Left renal cortex interstitium (tissue), 4 donors: ENCODE measurements at regions not wholly inside any gene's neighbourhood (a gene's known extent, or its start where the extent isn't known, plus 50 kb on each side); places are given as distances from the start of the nearest gene placed in this dataset.

Experiments
- DNase-seq, 4 donors: peaks; one replicate each; pipeline ENCODE4 v3.0.0-alpha.2; 2013; ENCODE audit warnings: low read depth in 4 of 4, low spot score in 2 of 4, missing footprints in 1 of 4

DNA sequence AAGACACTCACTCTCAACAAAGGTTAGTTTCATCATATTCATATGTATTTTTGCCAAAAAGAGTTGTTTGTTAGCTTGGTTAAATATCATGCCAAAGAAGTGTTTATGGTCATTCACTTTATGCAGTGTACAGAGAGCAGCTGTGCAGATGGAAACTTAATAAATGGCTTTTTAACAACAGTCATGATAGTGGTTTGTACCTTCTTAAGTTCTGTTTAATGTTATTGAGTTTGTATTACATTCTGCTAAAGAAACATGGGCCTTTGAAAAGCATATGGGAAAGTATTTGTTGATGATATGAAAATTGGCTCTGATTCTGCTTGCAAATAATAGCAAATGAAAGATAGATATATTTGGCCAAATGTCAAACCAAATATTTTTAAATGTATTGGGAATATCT lies 607.3 kb downstream of the NCAM2 start:
- no peak for DNase-seq

DNA sequence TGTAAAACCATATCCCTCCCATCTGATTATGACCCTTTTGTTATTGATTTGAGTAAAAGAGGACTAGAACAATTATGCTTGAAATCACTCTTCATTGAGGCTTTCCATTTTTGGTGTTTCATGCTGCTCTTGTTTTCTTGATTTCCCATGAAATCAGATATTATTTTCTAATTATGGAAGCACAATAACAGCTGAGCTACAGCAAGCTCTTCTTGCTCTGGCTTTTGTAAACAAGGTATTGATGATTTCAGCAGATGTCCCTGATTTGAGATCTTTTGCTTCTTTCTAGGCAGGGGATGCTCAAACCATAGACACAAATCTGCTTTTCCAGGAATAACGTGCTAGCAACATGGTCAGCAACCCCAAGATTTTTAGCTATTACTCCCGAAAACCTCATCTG lies 607.8 kb downstream of the NCAM2 start:
- DNase-seq, result no peak

DNA sequence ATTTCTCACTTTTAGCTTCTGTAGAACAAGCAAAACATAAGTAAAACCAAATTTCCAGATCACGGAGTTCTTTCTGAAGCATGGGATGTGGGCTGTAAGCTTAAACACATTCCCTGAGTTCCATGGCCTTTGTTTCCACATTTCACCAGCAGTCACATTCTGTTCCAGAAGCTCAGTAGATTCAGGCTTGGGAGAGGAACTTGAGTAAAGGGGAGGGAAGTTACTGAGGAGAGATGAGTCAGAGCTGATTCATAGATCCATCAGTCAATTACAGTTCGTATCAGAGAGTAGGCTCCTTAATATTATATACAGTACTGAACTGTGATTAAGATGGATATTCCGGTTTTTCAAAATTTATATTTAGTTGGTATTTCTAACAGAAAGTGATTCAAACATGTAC lies 614.3 kb downstream of the NCAM2 start:
- DNase-seq, result no peak

DNA sequence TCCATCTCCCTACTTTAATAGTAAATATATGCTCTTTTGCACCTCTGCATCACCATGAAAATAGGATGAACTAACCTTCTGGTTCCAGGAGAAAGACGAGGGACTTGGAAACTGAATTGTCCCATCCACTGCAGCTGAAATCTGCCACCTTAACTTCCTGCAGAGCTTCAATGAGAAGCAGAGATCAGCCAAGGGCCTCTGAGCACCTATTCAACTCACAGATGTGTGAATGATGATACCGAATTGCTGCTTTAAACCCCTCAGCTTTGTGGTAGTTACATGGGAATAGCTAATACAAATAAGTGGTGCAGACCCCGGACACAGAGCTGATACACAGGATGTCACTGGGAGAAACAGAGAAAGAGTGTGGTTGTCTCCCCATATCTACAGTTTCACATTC lies 616.8 kb downstream of the NCAM2 start:
- no peak for DNase-seq

DNA sequence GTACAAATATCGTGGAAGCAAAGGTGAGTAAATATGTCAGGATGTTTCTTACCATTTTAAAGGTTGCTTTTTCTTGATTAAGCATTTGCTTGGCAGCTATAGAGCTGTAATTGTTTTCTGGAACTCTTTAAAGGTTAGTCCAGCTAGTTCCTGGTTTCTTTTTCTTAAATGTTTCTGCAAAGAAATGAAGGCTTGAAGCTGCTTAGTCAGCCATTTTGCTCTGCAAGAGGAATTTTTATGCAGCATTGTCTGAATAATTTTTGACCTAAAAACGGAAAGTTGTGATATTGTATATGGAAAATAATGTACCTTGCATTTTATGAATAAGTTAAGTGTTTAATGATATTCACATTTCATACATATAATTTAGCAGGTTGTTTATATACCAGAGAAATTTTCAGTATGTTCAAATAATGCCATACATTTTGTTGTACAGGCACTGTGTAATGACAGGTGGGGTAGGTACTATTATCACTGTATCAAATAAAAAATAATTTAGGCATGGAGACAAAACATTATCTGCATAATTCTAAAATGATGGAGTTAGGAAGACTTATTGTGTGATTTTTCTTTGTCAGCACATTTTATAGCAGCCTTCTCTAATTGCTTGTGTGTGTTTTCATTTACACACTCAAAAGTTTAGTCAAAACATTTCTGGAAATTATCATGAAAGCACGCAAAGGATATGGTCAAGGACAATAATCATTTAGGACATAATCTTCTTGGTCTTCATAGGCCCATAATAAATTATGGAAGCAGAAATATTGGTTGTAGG lies 624.4 kb downstream of the NCAM2 start:
- DNase-seq, result no peak

DNA sequence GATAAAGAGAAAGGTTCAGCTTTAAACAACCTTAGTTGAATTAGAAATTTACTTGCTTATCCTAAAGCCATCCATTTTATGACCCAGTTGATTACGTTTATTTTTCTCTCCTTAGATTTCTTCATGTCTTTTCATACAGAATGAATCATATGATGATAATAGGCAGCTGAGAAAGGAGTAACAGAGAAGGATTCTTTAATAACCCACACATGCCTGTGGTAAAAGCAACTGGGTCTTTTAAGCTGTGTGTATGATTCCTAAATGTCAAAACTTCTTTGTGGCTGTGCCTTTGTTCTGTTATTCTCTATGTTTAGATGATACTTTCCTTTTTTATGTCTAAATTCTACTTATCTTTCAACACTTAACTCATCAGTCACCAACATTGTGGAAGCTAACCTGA lies 626.5 kb downstream of the NCAM2 start:
- no peak for DNase-seq

DNA sequence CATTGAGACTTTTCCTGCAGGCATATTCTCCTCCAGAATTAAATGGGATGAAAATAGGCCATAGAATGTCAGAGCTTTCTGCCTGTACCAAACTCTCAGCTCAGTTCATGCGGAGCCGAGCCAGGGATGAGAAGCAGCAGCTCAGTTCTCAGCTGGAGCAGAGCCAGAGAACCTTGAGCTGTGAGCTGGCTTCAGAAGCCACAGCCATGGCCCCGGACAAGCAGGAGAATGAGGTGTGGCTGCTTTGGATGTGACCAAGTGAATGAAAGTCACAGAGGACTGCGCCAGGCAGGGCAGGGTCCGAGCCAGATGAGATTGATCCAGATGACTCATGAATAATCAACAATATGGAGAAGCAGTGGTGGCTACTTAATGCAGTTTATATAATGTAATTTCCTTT lies 633.8 kb downstream of the NCAM2 start:
- DNase-seq, result no peak

DNA sequence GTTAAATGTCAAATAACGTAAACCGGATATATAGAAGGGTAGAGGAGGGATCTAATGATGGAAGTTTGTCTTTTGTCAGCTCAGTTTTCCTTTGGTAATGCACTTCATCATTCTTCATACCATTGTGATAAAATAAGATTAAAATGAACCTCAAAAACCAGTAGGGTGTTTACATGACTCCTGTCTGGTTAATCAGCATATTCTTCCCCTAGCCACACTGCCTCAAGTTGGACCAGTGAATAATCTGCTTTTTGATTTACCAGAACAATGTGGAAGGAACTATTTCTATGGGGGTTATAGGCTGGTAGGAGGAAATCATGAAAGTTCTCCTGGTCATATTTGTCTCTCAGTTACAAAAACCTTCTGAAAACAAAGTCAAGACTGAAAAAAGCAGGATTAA lies 634.7 kb downstream of the NCAM2 start:
- no peak for DNase-seq

DNA sequence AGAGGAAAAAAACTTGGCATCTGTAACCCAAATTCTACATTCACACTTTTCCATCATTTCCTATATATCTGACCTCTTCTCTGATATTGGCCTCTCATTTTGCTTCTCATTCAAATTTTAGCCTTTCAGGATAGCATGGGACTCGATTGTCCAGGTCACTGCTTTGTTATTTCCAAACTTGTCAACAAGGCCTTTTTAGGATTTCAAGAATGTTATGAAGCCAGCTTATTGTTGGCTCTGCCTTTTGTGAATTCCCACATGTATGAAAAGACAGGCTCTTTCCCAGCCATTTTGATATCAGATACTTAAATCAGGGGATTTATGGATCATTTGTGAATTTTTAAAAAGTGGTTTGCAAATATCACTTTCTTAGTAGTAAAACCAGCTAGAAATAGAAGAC lies 663.5 kb downstream of the NCAM2 start:
- no peak for DNase-seq

DNA sequence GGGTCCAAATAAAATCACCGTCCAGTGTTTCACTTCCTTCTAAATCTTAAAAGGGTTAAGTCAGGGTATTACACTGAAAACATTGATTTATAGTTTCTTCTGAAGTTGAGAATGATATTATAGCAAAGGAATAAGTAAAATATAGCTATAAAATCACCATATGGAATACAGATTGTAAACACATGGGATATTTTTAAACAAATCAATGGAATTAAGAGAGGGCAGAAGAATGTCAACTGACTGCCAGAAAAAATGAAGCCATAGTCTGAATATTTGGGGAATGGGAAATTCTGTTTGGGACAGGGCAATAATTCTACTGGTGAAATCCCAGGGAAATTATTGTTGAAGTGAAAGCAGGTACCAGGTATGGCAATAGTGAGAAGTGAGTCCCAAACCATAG lies 664.6 kb downstream of the NCAM2 start:
- DNase-seq, result no peak

DNA sequence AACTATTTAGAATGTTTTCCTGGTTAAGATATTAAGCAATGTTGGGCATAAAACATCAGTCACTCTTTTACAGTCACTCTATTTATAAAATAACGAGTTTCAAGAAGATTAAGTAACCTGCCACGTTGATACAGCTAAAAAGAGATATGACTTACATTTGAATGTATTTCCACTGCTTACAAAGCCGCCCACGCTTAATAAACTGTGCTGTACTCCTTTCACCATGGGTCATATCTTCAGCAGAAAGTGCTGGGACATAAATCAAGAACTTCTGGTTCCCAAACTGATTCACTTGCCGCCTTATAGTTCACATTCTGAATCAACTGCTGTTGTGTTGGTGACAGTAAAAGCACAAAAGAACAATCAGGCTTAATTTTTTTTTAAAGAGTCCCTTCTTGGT lies 666.7 kb downstream of the NCAM2 start:
- no peak for DNase-seq

DNA sequence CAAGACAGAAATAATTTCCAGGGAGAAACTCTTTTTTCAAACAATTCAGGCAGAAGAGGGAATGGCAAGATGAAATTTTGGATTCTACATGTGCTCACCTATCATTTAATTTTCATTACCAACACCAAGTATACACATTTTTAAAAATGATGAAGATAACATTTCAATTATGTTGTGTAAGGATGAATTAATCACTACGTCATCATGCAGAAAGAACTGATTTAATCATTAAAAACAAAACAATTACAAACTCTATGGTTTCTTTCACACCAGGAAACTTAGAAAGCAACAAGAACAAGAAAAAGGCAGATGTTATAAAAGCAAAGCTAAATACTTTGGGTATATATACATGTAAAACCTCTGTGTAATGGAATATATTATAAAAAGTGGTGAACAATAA lies 668.5 kb downstream of the NCAM2 start:
- DNase-seq, result no peak

DNA sequence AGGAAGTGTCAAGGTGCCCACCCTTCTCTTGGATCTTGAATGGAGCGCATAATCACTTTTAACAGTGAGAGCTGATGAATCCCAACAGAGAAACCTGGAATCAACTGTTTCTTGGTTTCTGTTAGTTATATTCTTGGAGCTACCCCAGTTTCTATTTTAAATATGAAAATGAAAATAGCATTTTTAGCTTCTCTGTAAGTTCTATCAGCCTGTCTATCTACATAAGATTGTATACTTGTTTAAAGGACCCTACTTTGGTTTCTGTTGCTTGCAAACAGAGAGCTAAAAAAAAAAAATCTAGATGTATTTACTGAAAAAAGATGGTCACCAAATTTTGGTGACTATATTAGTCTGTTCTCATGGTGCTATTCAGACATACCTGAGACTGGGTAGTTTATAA lies 670.0 kb downstream of the NCAM2 start:
- no peak for DNase-seq

DNA sequence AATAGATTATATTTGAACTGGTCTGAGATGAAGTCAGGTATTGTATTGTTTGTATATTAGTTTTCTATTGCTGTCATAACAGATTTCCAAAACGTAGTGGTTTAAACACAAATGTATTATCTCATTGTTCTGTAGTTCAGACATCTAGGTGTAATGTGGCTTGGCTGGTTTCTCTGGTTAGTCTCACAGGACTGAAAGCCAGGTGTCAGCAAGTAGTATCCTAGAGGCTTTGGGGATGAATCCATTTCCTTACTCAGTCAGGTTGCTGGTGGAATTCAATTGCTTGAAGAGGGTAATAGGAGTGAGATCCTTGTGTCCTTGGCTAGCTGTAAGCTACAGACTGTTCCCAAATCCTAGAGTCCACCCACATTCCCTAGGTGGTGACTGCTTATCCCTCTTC lies 675.8 kb downstream of the NCAM2 start:
- no peak for DNase-seq

DNA sequence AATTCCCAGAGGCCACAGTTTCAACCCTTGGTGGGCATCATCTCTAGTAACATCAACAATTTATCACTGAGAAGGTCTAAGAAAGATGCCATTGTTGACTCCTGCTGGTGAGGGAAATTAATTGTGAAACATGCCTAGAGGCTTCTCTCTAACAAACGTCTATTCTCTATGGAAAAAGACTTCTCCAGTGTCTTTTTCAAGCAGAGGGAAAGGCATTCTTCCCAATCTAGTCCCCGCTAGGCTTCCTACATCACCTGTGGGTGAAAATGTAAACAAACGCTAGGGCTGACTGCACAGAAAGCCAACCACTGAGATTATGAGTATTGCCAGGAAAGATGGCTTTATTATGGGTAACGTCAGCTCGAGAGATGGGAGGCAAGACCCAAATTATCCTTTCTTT lies 677.4 kb downstream of the NCAM2 start:
- DNase-seq, result no peak

DNA sequence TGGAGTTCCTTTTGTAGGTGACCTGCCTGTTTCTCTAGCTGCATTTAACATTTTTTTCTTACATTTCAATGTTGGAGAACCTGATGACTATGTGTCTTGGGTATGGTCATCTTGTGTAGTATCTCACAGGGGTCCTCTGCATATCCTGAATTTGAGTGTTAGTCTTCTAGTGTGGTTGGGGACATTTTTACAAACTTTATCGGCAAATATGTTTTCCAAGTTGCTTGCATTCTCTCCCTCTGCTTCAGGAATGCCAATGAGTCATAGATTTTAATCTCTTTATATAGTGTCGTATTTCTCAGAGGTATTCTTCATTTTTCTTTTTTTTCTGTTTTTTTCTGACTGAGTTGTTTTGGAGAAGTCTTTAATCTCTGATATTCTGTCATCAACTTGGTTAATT lies 684.0 kb downstream of the NCAM2 start:
- no peak for DNase-seq

DNA sequence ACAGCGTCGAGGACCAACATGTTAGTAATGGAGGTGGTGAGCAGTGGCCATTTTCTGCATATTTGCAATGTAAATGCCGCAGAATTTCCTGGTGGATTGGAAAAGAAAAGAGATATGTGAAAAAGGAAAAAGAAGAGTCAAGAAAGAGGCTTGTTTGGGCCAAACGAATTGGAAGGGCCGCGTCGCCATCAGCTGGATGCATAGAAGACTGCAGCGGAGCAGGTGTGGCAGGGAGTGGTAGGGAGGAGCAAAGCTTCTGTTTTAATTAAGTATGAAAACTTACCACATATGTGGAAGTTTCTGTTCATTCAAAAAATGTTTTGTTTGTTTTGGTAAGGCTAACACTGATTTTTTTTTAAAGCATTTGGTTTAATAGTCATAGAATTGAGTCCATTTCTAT lies 690.7 kb downstream of the NCAM2 start:
- DNase-seq, result no peak

DNA sequence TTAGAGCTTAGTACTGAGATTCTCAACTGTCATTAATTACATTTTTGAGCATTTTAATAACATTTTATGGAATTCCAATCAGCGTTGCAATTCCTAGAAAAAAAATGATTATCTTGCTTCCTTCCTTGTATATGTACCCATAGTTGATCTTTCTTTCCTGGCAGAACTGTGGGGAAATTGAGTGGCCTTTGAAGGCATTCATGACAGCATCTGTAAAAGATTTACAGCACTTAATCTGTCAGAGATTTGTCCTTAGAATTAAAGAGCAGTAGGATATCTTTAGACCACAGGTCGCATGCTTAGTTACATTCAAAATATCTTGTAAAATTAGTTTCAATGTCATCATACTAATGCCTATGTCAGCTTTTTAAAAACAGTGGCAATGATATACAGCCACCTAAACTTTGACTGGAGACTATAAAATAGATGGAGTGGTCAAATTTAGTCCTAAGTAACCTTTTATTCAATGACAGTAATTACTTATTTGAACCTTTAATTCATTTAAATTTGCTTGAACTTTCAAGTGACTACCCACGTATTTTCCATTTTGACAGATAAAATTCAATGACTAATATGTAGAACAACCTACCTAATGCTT lies 692.0 kb downstream of the NCAM2 start:
- no peak for DNase-seq

DNA sequence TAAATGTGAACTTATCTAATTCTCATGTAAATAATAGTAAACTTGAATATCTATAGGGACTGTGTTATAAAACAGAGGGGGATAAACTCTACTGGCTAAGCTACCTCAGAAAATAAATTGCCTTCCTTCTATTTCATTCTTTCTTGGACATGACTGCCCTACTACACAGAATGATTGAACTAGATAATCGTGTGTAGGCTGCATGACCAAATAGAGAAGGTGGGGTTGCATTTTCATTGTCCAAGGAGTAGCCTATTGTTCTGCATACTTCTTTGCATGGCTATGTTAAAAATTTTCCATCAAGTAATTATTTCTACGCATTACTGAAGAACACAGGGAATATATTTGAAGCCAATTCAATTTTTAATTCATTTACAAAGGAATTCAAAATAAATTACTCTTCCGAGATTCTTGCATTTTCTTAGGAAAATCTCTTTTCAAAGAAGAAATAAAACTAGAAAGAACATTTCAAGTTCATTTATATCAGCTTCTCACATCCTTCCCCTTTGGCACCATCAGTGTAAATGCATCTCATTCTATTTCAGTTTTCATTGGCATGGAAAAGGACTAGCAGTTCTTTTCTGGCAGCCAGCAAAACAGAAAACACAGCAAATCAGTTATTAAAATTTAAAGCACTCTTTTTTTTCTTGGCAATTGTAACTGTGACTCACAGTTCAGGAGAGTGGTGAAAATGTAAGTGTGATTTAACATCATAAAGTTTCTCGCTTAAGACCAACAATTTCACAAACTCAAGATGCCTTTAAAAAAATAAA lies 714.7 kb downstream of the NCAM2 start:
- DNase-seq, result no peak

DNA sequence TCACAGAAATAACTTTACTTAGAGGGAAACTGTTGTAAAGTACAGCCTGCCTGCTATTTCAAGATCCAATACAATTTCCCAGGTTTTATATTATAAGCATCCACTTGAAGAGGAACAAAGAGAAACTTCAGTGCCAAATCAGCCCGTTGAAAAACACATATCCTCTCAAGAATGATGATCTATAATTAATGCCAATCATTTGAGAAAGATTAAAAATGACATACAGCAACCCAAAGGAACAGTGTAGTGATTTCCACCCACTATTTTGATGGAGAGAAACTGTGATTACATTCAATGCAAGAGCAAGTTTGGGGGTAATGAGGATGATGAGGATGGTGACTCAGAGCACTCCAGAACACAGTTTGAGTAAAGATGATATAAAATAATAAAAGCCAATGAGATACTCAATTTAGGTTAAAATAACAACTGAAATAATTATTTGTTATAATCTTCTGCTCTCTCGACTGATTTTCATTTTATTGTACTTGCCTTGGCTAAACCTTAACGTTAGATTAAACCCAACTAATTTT lies 715.5 kb downstream of the NCAM2 start:
- DNase-seq, result no peak

DNA sequence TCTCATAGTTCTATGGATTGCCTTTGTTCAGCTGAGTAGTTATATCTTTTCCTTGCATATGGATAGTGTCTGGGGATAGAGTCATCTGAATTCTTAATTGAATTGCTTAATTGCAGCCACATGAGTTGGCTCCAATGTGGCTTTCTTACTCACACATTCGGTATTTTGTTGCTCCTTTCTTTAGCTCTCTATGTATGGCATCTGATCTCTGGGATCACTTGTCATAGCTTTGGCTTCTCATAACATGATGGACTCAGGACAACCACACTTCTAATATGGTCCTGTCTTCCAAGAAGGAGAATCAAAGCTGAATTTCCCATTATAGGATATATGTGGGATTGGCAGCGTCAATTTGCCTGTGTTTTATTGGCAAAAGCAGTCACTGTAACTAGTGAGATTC lies 716.2 kb downstream of the NCAM2 start:
- DNase-seq, result no peak
